HG02885 (cell line): ENCODE measurements at regions not wholly inside any gene's neighbourhood (a gene's known extent, or its start where the extent isn't known, plus 50 kb on each side); places are given as distances from the start of the nearest gene placed in this dataset.

Experiments used
- ATAC-seq: cut with Tn5 transposase; IDR thresholded peaks from one replicate; pipeline ENCODE4 v1.9.1; 2021; ENCODE audit warnings: mild to moderate bottlenecking; ENCODE audit not compliant: unreplicated experiment, poor library complexity

GRCh38 chr3:31172336-31172735 is 277.9 kb upstream of the GADL1 start:
- ATAC-seq: no peak

GRCh38 chr3:31173118-31173718 is 278.8 kb upstream of the GADL1 start:
- ATAC-seq: no peak

- ATAC-seq: no peak
Observed at GRCh38 chr3:31174079-31174478, 279.6 kb upstream of the GADL1 start.

DNA sequence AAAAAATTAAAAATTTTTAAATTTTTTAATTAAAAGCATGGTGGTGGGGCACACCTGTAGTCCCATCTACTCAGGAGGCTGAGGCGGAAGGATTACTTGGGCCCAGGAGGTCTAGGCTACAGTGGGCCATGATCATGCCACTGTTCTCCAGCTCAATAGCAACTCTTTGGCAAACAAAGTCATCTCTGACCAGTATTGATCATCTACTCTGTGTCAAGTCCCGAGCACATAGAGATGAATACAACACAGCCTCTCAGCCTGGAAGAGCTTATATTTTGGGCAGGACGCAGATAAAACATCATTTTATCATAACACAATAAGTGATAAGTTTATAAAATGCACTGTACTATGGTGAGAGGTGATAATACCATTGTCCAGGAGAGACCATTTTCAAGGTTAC is 281.6 kb upstream of the GADL1 start:
- no peak for ATAC-seq

GRCh38 chr3:31178467-31178866 is 284.0 kb upstream of the GADL1 start:
- ATAC-seq: no peak

- ATAC-seq: no peak
Observed at GRCh38 chr3:31179768-31180167, 285.3 kb upstream of the GADL1 start.

- no peak for ATAC-seq
Observed at GRCh38 chr3:31180274-31180673, 285.8 kb upstream of the GADL1 start.

DNA sequence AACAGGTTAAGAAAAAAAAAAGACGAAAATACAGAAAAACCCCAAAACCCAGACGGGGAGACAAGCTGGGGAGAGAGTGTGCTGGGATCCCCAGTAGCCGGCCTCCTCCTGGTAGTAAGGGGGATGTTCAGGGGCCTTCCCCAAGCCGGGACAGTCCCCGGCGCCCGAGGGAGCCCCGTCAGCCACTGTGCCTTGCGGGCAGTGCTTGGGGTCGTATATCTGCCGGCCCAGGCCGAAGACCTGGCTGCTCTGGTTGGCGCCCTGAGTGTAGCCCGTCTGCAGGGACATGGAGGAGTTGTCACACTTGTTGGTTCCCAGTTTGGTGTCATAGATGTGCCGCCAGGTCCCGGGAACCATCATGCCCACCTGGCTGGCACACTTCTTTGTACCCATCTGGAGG is 287.2 kb upstream of the GADL1 start:
- no peak for ATAC-seq

- no peak for ATAC-seq
Observed at GRCh38 chr3:31182661-31183060, 288.2 kb upstream of the GADL1 start.

DNA sequence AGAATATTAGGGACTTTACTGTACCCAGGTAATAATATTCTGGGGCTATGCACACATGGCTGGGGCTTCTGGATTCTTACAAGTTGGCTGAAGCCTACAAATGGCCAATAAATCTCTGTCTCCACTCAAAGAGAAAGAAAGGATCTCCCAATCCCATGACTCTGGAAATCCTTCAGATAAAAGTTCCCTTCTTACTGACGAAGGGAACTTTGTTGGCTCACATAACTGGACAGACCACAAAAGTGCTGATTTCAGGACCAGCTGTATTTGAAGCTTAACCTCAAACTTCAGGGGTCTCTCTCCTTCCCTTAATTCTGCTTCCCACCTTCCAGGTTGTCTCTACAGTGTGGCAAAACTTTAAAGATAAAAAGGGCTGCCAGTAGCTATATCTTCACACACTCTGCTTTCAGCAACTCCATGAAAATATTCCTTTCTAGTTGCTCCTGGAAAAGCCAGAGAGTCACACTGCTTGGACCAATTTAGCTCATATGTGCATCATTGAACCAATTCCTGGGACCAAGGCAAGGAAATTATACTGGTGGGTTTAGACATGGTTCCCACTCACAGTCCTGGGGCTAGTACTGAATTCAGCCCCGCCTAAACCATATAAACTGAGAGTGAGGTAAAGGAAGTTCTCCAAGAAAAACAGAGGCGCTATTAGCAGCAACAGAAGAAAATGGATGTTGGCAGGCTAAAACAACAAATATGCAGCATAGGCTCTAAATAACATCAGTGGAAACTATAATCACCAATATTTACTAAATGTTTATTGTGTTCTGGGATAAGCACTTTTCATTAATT is 290.0 kb upstream of the GADL1 start:
- no peak for ATAC-seq

- ATAC-seq: no peak
Observed at GRCh38 chr3:31185062-31185357, 290.5 kb upstream of the GADL1 start.

- no peak for ATAC-seq
Observed at GRCh38 chr3:31186041-31186440, 291.6 kb upstream of the GADL1 start.

DNA sequence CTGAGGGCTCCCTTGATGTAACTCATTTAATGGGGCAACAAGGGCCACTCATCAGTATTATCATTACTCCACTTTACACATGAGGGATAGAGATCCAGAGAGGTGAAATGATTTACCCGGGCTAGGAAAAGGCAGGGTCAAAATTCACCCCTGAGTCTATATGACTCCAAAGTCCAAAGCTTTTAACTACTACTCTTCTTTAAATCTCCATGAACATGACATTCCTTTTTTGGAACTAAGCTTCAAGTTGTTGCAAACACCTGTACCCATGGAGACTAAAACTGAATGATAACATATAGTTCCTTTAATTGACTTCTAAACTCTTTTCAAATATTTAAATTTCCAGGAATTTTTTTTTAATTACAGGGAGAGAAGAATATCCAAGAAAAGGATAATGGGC is 292.9 kb upstream of the GADL1 start:
- no peak for ATAC-seq

DNA sequence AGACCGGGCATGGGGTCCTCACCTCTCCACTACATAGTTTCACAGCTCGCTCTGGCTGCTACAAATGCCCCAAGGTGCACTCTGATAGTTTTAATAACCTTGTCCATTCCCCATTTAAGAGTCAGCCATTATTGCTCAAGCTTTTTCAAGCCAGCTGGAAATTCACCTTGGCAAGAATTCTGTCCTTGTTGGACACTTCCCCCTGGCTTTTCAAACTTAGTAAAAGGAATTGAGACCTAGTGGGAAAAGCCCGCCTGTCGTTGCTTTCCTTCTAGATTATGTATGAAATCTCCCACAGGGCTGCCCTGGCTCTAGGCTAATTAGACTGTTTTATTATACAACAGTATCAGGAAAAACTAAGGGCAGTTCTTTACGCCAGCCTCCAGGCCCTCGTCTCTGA is 293.7 kb upstream of the GADL1 start:
- ATAC-seq: no peak

DNA sequence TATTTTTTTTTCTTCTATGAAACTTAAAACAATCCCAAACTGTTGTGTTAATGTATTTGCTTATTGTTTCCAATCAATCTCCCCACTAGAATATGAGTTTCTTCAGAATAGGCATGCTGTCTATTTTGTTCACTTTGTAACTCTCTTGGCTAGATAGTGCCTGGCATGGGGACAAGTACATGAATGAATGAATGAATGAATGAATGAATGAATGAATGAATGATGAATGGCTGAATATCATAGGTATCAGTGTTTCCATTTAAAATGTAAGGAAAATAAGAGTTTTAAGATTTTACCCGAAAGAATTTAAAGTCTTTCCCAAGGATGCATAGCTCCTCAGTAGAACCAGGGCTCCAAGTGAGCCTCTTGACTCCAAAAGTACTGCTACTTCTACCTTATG is 294.9 kb upstream of the GADL1 start:
- no peak for ATAC-seq

DNA sequence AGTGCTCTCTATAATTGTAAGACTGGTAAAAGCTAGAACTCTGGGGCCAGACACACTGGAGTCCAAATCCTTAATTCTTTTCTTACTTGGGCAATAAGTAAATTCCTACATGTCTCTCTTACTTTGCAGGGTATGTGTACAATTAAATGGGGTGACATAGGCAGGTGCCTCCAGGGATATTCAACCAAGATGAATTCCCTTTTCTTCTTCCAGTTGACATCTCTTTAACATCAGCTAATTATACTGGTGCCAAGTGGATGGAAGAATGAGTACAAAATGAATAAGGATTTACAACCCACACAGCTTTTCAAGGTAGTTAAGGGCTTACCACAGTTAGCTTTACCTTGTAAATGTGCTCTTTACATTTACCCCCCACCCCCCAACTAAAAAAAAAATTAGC is 295.5 kb upstream of the GADL1 start:
- ATAC-seq: no peak

DNA sequence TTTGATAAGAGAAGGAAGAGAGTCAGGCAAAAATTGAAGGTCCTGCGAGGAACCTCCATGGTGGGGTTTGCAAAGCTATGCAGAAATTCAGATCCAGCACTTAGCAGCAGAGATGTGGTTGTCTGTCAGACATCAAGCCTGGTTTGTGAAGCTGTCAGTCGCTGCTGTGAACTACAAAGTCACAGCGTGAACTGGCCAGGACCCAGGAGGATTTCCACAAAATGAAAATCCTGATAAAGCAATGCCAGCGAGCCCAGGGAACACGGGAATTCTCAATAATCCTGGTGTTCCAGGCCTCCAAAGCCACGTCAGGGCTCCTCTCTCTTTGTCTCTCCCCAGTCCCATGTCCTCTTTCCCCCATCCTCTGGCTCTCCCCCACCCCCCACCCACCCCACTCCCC is 296.9 kb upstream of the GADL1 start:
- no peak for ATAC-seq

DNA sequence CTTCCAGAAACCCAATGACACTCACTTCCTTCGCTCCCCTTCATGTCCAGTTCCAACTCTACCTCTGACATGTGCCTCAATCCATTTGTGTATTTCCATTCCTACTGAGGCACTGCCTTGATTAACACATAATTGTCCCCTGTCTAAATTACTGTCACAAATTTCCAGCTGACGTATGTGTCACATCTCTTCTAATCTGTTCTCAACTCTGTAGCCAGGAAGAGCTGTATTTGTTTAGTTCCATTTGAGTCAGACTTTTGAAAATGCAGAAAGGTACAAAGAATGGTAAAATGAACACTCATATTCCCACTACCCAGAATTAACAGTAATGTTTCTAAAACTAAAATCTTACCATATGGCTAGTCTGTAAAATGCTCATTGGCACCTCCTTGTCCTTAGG is 299.0 kb upstream of the GADL1 start:
- ATAC-seq: no peak

DNA sequence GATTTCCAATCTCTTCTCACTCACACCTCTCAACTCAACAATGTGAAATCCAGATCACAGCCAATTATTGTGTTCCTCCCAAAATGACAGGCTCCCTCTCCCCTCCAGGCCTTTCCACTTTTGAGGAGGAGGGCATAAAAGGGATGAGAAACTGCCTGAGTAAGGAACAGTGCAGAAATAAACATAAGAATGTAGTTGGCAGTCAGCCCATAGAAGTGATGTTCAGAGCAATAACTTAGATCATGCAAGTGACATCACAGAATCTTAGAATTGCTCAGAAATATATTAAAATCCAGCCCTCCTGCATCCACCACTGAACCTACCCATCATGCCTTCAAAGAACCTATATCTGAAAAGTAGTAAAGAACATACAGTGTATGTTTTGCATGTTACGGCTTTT is 299.4 kb upstream of the GADL1 start:
- no peak for ATAC-seq

- ATAC-seq: no peak
Observed at GRCh38 chr3:31196261-31196660, 301.8 kb upstream of the GADL1 start.

DNA sequence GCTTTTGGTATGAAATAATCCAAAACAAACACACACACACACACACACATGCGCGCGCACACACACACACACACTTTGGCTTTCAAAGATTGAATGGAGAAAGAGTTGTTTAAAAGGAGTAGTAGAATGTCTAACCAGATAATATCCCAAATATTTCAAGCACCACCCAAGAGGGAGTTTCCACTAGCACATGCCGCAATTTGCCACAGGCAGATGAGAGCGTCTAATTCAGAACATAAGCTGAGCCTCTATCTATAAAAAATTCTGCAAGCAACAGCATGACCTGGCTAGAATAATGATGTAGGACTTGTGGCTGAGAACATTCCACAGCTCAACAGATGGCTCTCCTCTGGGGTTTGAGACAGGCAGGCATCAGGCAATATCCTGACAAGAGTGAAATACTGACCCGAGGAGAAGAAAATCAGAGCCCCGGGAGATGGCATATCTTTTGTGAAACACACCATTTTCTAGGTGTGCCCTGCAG is 302.5 kb upstream of the GADL1 start:
- no peak for ATAC-seq

DNA sequence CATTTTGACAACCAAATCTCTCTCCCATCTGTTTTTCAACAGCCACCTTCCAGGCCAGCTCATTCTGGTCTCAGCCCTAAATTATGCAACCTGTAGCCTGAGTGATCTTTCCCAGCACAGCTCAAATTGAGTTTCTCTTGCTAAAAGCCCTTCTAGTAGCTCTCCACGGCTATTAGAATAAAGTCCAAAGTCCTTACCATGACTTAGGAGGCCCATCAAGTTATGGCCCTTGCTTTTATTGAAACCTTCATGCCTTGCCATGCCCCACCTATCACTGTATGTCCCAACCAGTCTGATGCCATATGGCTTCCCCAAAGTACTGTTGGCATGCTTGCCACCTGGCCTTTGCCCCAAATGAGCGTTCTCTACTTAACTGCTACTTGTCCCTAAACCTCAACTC is 303.5 kb upstream of the GADL1 start:
- no peak for ATAC-seq
